Hematopoietic multipotent progenitor cell treated with erythropoietin and hydrocortisone succinate and interleukin-3 and kit ligand, for 4 days (in vitro differentiated cells): ENCODE measurements at regions not wholly inside any gene's neighbourhood (a gene's known extent, or its start where the extent isn't known, plus 50 kb on each side); places are given as distances from the start of the nearest gene placed in this dataset.
"Not testable (repeated sequence)": the region's sequence is repeated elsewhere in the genome, so short reads cannot be mapped to it uniquely, and the experiment has no call there.

Experiments
- DNase-seq: peaks from one replicate; pipeline ENCODE4 v3.0.0-alpha.2; 2015

DNA sequence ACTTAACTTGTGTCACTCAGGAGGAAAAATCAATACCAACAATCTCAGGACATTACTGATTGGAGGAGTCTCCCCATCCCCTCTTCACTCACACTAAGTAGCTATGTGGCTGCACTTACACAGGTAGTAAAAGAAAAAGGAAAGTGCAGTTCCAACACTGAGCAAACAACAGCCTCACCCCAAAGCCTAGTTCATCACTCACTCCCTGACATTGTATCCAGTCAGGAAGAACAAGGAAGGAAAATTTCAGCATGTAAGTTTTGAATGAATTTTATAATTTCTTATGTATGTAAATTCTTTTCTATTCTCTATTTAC, 273.4 kb downstream of the IGSF11 start:
- no peak for DNase-seq

DNA sequence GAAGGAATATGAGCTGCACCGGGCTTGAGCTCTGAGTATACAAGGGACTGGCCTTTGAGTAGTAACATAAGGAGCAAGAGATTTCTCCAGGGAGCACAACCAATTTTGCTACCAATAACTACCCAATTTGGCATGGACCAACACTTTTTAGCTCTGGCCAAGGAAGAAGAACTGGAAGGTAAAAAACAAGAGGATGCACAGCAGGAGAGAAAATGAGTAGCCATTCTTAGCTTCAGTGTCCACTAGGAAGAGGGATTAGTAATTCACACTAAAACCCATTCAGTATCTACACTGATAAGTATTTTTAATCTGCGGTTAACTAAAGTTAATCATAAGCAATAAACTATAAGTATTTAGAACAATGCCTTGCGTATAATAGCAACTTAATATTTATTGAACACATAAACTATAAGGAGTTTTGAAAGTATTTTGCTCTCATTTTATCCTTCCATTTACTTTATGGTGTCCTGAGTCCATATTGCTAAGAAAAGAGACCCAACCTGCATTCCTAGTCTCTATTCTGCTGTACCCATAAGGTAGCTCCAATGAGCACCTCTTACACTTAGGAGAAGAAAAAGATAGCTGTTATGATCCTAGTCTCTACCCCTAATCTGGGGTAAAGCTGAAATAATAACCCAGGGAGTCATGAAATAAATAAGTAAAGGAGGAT, 268.9 kb downstream of the IGSF11 start:
- DNase-seq = no peak

DNA sequence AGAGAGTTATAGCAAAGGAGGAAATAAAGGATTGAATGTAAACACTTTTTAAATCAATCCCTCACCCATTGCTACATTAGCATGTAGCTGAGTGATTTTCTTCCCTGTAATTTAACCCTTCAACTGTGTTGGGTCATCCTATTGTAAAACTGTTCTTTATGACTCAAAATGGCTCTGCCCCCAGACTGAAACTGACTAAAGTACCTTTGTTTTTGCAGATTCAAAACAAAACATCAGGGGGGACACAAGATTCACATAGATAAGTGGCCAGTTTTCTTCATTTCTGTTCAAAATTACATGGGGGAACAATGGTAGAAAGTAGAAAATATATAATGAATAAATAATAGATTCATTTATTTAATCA, 268.4 kb downstream of the IGSF11 start:
- no peak for DNase-seq

DNA sequence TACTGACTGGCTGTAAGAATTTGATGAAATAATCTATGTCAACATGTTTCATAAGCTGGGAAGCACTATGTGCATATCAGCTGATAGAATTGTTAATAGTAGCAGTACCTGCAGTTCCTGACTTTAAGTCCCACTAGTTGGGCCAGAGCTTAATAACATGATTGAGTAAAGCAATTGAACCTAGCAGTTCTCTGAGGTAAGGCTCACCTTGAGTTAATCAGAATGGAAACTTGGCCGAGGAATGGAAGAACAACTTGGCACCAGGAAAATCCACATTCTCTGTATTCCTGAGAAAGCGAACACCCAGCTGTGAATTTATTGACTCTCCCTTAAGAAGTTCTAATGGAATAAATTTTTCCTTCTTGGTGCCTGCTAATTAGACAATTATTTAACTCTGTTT, 262.6 kb downstream of the IGSF11 start:
- DNase-seq = no peak

DNA sequence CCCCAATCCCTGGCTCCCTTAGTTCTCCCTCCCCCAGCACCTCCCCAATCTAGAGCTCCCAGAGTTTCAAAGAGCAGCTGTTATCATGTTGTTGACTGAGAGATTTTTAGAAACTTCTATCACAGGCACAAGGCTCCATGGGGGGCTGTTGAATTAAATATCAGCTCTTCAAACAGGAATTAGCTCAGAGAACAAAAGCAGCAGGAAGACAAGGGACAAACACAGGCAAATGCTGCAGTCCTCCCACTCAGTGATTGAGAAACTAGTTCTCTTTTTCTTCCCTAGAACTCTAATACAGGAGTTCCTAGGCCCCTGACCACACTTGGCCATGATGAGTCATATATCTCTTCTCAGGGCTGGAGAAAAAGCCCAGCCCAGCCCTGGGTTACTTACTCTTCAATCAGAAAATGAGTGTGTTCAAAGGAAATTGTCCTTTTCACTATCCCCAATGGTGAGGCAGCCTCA, 262.1 kb downstream of the IGSF11 start:
- peak; percentile 23 for DNase-seq

DNA sequence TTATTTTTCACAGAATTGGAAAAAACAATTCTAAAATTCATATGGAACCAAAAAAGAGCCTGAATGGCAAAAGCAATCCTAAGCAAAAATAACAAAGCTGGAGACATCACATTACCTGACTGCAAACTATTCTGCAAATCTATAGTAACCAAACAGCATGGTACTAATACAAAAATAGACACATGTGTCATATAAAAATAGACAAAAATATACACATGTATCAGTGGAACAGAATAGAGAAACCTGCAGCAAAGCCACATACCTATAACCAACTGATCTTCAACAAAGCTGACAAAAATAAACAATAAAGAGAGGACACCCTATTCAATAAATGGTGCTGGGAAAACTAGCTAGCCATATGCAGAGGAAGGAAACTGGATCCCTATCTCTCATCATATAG, 259.6 kb downstream of the IGSF11 start:
- DNase-seq = no peak

DNA sequence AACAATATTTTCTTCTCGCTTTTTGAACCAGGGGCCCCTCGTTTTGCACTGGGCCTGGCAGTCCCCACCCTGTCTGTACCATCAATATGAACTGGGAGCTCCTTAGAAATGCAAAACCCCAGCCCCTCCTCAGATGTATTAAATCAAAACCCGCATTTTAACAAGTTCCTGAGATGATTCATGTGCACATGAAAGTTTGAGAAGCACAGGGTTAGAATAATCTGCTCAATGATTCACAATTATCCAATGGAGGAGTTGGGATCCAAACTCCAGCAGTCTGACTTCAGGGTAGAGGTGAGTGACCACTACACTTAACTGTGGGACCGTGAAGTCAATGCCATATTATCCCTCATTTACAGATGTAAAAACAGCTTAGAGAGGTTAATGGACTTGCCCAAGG, 256.4 kb downstream of the IGSF11 start:
- no peak for DNase-seq

DNA sequence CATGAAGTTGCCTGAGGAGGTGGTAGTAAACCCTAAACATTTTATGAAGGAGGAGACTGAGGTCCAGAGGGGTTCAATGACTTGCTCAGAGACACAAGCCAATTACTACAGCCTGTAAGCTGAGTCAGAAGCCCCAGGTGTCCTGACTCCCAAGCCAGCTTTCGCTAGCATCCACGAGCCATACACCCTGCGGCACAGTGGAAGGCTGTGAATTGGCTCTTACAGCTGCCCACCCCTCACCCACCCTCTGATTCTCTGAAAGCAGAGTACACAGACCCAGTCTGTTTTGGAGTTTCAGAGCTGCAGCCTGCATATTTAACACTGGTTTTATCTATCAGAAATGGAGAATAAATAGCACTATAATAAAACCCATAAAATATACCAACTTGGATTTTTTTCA, 253.4 kb downstream of the IGSF11 start:
- DNase-seq = no peak

DNA sequence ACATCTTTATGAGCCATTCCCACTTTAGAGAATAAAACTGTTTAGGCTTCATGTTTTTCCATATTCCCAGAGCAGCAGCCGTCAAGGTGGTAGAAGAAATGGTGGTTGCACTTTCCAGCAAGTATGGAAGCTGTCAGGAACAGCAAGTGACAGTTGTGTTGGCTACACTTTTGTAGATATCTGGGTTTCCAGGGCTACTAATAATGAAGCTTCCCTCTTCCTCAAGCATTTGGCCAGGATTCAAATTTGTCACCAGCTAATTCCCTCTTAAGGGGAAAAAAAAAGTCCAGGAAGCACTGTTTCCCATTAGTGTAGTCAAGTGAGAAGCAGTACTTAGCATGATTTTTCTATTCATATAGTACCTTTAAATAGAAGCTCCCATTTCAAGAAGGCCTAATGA, 252.8 kb downstream of the IGSF11 start:
- no peak for DNase-seq

DNA sequence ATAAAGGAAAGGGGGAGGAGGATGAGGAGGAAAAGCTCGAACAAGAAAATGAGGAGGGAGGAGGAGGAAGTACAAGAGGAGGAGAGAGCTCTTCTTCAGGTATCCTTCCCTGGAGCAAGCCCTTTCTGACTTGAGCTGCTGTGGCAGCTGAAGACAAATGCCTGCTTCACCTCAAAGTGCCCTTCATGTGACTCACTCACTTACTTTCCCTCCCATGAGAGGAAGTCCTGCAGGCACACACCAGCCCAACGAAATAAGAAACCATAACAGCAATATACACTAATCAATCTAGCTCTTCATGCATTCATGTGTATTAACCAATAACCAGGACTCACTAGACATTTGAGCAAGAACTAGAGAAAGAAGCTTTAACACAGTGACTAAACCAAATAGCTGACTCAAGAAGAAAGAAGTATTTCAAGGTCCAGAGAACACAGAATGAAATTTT, 251.9 kb downstream of the IGSF11 start:
- DNase-seq = no peak

DNA sequence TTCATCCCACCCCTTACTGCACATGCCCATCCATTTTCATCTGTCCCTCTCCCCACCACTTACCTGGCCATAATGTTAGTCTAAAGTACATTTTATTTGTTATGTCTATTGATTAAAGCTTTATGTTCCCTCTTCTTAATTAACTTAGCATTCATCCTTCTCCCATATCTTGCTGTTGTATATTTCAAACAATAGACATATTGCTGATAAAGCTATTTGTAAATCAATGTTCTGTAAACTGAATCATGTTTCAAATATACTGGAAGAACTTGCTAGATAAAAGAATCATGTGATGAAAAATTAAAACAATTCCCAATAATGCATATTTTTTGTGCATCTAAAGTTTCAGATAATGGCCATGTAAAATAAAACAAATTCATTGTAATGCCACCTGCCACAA, 249.2 kb downstream of the IGSF11 start:
- no peak for DNase-seq

DNA sequence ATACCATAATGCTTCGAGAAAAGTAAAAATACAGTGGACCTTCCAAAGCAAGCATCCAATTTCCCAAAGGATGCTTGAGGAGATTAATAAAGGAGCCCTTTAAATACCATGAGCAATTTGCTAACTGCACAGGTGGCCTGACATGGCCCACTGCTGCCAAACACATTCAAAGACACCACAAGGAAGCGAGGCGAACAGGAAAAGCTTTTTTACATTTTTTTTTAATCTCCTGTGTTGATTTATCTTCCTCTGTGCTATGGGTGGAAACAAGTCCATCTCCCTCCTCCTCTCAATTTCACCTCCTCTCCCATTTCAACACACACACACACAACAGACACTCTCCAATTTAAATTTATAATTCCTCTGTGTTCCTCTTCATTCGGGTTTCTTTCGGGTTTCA, 243.4 kb downstream of the IGSF11 start:
- no peak for DNase-seq

DNA sequence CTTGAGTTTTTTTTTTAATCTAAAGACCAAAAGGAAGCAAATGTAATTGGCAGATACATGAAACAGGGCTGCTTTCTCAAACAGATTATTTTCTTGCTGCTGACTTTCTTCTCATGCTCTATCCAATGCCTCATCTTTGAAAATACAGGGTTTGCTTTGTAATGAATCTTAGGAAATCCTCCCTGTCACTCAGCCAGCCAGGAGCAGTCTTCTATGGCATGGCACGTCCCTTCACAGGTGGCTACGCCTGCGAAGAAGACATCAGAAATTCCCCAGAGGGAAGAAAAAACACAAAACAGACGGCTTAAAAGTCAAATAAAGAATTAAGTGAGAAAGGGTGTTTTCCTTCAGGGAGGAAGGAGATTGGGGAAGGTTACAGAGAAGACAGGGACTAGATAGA, 242.5 kb downstream of the IGSF11 start:
- DNase-seq = no peak

DNA sequence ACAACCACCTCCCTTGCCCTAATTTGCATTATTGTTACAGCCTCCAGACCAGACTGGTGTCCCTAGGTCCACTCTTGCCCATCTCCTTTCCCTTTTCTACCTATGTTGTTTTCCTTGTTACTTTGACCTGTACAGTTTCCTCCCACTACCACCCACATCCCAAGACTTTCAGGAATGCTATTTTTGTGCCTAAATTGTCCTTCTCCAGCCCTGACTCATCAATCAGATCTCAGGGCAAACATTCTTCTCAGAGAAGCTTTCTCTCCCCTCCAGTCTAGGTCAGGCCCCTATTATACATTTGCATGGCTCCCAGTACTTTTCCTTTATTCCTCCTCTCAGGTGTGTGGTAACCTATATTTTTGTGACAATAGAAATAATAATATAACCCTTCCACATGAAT, 241.5 kb downstream of the IGSF11 start:
- no peak for DNase-seq

DNA sequence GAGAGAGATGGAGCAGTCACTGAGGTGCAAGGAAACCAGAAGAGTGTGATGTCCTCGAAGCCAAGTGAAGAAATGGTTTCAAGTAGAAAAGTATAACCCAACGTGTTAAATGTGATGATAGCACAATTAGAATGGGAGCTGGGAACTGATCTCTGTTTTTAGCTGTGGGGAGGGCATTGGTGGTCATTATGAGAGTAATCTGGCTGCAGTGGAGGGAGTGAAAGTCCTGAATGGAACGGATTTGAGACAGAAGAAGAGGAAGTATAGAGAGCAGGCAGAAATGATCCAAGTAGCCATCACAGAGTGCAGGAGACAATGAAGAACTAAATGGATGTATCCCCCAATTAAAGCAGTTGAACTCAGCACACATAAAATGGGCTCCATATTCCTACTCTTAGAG, 235.3 kb downstream of the IGSF11 start:
- DNase-seq = no peak

DNA sequence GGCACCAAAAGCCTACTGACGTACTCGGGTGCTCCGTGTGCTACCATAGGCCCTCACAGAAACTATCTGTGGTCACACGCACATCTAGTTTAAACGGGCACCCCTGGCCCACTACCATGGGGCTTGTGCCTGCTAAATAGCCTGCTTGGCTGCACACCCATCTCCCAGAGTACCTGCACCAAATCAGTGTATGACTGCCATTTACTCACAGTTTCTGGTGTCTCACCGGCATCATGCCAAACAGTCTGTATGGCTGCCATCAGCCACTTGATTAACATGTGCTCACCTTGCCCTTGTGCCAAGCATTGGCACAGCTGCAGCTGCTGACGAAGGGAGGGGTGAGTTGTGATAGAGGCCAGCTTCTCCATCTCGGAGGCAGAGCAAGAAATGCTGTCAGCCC, 232.7 kb downstream of the IGSF11 start:
- DNase-seq = no peak

DNA sequence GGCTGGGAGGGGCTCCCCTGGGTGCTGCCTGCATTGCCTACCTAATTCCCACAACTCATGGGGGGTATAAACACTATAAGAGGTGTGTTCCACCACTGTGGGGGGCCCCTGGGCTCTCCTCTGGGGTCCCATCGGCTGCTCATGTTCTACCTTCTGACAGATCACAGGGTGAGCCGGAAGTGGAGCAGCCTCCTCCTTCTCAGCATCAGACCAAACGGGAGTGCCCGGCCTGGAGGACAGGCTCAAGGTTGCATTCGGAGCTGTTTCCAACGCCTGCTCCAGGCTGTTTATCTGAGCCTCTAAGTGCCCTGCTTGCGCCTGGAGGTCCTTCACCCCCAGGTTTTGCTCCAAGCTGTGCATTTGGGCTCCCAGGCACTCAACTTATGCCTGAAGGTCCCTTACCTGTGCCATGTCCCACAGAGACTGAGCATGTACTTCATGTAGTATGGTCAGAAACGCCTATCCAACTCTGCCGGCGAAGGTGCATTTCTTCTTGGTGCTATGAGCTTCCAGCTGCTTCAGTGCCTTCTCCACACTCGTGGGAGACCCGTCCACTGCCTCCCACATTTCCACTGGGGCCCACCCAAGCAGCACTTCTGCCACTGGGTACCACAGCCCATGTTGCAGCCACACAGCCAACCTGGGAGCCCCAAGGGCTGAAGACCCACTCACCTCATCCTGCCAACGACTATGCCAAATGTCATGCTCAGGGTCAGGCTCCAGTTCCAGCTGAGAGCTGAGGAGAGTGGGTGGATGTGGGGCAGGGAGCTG, 232.1 kb downstream of the IGSF11 start:
- DNase-seq = no peak

DNA sequence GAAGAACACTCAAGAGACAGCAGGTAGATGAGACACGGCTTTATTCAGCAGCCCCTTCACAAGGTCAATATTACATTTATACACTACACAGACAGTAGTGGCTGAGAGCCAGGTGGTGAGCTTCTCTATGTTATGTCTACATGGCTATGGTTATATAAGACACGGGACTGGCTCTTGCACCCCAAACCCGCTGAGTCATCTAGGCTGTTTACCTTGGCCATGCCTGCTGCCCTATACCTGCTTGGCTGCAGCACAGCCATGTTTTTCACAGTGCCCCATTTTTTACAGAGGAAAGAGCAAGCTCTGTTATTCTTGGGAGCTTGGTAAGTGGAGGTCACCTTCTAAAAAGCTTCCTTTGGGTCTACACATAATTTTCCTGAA, 231.6 kb downstream of the IGSF11 start:
- DNase-seq = no peak

DNA sequence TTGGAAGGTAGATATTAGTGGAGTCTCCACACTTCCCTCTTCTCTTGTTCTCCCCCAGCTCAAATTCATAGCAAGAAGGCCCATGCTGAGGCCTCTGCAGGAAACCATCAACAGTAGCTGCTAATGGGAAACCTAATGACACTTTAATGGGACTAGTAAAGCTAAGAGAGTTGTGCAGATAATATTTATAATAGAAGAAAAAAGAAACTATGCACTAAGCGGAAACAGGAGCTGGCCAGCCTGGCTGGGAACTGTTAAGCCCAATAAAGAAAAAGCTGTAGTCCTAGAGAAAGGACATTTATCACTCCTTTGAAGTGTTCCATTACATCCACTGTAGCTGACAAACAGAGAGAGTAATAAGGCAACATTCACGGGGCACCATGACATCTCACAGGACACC, 229.6 kb downstream of the IGSF11 start:
- DNase-seq = no peak

DNA sequence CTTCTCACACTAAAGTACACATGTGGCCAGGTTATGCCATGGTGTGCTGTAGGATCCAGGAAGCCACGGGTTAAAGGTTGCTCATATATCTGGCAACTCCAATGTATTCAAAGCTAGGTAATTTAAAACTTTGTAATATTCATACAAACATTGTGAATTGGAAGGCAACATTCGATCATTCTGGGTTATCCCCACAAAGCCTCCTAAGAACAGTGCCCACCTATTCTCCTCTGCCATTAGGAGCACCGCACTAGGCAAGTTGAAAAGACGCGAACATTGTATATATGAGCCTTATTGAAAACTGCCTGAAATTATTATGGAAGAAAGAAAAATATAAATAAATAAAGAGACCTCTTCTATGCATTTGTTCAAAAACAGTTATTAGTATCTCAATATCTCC, 228.2 kb downstream of the IGSF11 start:
- no peak for DNase-seq

DNA sequence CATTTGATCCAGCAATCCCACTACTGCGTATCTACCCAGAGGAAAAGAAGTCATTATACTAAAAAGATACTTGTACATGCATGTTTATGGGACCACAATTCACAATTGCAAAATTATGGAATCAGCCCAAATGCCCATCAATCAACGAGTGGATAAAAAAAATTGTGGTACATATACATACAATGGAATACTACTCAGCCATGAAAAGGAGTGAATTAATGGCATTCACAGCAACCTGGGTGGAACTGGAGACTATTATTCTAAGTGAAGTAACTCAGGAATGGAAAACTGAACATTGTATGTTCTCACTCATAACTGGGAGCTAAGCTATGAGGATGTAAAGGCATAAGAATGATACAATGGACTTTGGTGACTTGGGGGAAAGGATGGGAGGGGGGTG, 227.3 kb downstream of the IGSF11 start:
- not testable (repeated sequence) for DNase-seq

DNA sequence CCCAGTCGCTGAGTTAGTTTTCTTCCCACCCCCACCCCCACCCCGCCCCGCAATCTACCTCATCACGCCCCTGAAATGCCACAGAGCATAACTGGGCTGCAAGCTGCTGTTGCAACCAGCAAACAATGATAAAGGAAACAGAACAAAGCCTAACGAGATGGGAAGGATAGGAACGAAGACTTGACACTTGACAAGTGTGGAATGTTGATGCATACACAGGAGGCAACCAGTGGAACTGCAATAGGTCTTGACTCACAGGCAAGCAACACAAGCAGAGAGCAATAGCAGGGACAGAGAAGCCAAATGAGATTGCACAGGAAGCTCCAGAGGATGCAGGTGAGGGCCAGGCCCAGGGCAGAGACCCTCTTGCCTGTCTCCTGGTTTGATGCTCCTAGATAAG, 225.9 kb downstream of the IGSF11 start:
- no peak for DNase-seq

DNA sequence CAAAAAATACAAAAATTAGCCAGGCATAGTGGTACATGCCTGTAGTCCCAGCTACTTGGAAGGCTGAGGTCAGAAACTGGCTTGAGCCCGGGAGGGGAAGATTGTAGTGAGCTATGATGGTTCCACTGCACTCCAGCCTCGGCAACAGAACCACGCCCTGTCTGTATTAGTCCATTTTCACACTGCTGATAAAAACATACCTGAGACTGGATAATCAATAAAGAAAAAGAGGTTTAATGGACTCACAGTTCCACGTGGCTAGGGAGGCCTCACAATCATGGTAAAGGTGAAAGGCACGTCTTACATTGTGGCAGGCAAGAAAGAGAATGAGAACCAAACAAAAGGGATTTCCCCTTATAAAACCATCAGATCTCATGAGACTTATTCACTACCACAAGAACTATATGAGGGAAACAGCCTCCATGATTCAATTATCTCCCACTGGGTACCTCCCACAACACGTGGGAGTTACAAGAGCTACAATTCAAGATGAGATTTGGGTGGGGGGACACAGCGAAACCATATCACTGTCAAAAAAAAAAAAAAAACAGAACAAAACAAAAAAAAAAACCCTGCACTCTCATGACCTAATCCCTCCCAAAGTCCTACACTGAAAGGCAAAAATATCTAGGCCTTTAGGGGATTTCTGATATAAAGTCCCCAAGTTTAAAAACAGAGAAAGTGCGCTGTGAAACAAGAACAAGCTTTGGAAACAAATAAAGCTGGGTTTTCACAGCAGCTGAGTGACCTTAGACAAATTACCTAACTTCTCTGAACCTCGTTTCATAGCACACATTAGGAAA, 224.7 kb downstream of the IGSF11 start:
- no peak for DNase-seq

DNA sequence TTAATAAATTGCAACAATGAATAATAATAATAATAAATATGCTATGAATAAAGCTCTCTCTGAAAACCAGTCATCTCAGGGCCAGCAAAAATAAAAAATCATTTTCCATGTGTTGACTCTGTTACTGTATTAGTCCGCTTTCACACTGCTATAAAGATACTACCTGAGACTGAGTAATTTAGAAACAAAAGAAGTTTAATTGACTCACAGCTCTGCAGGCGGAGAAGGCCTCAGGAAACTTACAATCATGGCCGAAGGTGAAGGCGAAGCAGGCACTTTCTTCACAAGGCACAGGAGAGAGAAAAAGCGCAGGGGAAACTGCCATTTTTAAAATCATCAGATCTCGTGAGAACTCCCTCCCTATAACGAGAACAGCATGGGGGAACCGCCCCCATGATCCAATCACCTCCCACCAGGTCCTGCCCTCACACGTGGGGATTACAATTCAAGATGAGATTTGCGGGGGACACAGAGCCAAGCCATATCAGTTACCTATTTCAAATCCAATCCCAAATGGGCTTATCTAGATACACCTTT, 224.1 kb downstream of the IGSF11 start:
- DNase-seq = no peak
